ENCODE measurements at regions not wholly inside any gene's neighbourhood (a gene's known extent, or its start where the extent isn't known, plus 50 kb on each side); places are given as distances from the start of the nearest gene placed in this dataset.

DNA sequence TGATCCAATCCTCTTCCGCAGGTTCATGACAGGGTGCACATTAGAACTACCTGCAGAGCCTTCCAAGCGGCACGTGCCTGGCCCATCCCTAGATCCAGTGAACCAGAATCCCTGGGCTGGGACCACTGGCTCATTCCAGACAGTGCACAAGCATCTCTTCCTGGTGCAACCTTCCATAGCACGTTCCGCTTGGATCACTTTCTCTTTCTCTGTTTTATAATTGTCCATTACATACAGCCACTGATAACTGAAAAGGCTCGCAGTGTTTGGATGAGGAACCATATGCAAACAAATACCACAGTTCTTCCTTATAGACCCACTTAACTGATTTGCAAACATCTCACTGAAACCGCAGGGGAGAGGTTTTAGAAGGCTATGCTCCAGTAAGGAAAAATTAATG, 59.6 kb upstream of the DDR1 start:
- DNase-seq, result no peak
- no peak overlapping the region for H3K4me3 Mint-ChIP-seq
- H3K4me3 ChIP-seq (ENCODE audit: low read length), result no peak overlapping the region
- H3K27me3 Mint-ChIP-seq (ENCODE audit: insufficient read depth), result no peaks in the 10 kb centered on the region
- H3K27ac Mint-ChIP-seq, result no peak overlapping the region
- H3K4me1 ChIP-seq (ENCODE audit: control insufficient read depth, insufficient read depth, low read length), result peaks cover 8% of the 10 kb centered on the region
- no peaks in the 10 kb centered on the region for H3K9me3 Mint-ChIP-seq
- no peaks in the 10 kb centered on the region for H3K27me3 ChIP-seq (ENCODE audit: control insufficient read depth, insufficient read depth, low read length, poor library complexity, severe bottlenecking)
- H3K4me1 Mint-ChIP-seq, result peaks cover 30% of the 10 kb centered on the region
- 87 to 92% methylated on average over 6 to 7 of the region's 7 CpGs for WGBS, 2 experiments (ENCODE audit: insufficient coverage in 1 of 2, insufficient read length in 1 of 2)
- no peaks in the 10 kb centered on the region for H3K36me3 Mint-ChIP-seq (ENCODE audit: low read depth)
- TF ChIP-seq, protein P1, sequence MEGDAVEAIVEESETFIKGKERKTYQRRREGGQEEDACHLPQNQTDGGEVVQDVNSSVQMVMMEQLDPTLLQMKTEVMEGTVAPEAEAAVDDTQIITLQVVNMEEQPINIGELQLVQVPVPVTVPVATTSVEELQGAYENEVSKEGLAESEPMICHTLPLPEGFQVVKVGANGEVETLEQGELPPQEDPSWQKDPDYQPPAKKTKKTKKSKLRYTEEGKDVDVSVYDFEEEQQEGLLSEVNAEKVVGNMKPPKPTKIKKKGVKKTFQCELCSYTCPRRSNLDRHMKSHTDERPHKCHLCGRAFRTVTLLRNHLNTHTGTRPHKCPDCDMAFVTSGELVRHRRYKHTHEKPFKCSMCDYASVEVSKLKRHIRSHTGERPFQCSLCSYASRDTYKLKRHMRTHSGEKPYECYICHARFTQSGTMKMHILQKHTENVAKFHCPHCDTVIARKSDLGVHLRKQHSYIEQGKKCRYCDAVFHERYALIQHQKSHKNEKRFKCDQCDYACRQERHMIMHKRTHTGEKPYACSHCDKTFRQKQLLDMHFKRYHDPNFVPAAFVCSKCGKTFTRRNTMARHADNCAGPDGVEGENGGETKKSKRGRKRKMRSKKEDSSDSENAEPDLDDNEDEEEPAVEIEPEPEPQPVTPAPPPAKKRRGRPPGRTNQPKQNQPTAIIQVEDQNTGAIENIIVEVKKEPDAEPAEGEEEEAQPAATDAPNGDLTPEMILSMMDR (conservative IDR thresholded peaks at IDR 0.05), result no peak
- H3K27ac ChIP-seq (ENCODE audit: low read depth, low read length), result no peak overlapping the region
- H3K36me3 ChIP-seq (ENCODE audit: control insufficient read depth, insufficient read depth, low read length), result no peaks in the 10 kb centered on the region
- H3K9me3 ChIP-seq (ENCODE audit: control insufficient read depth, low read length), result no peaks in the 10 kb centered on the region
- H3K9ac ChIP-seq (ENCODE audit: extremely low read depth, low read length, poor library complexity, severe bottlenecking), result no peak overlapping the region

DNA sequence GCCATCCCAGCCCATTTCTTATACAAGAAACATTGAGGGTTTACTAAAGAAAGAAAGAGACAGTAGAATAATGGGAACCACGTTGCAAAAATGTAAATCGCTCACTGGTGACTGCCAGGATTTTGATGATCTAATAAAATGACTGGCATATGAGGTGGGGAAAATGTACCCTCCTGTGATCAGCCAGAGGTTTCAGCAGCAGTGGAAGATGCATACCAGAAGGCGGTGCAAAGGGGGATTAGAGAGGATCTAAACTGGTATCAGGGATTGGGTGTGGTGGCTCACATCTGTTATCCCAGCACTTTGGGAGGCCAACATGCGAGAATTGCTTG, 60.8 kb upstream of the DDR1 start:
- TF ChIP-seq, protein P1 (conservative IDR thresholded peaks at IDR 0.05), result no peak
- Mint-ChIP-seq H3K4me1 (peaks cover 33% of the 10 kb centered on the region), H3K9me3 (no peaks in the 10 kb centered on the region), H3K36me3 (ENCODE audit: low read depth) (no peaks in the 10 kb centered on the region), H3K27ac (peak overlapping the region; percentile 52), H3K4me3 (no peak overlapping the region), H3K27me3 (ENCODE audit: insufficient read depth) (no peaks in the 10 kb centered on the region)
- Histone ChIP-seq H3K27ac (ENCODE audit: low read depth, low read length) (no peak overlapping the region), H3K9me3 (ENCODE audit: control insufficient read depth, low read length) (no peaks in the 10 kb centered on the region), H3K27me3 (ENCODE audit: control insufficient read depth, insufficient read depth, low read length, poor library complexity, severe bottlenecking) (no peaks in the 10 kb centered on the region), H3K9ac (ENCODE audit: extremely low read depth, low read length, poor library complexity, severe bottlenecking) (no peak overlapping the region), H3K36me3 (ENCODE audit: control insufficient read depth, insufficient read depth, low read length) (no peaks in the 10 kb centered on the region), H3K4me1 (ENCODE audit: control insufficient read depth, insufficient read depth, low read length) (peaks cover 8% of the 10 kb centered on the region), H3K4me3 (ENCODE audit: low read length) (no peak overlapping the region)
- WGBS, 2 experiments (ENCODE audit: insufficient coverage in 1 of 2, insufficient read length in 1 of 2), result 94 to 98% methylated on average over 4 of the region's 4 CpGs
- no peak for DNase-seq

DNA sequence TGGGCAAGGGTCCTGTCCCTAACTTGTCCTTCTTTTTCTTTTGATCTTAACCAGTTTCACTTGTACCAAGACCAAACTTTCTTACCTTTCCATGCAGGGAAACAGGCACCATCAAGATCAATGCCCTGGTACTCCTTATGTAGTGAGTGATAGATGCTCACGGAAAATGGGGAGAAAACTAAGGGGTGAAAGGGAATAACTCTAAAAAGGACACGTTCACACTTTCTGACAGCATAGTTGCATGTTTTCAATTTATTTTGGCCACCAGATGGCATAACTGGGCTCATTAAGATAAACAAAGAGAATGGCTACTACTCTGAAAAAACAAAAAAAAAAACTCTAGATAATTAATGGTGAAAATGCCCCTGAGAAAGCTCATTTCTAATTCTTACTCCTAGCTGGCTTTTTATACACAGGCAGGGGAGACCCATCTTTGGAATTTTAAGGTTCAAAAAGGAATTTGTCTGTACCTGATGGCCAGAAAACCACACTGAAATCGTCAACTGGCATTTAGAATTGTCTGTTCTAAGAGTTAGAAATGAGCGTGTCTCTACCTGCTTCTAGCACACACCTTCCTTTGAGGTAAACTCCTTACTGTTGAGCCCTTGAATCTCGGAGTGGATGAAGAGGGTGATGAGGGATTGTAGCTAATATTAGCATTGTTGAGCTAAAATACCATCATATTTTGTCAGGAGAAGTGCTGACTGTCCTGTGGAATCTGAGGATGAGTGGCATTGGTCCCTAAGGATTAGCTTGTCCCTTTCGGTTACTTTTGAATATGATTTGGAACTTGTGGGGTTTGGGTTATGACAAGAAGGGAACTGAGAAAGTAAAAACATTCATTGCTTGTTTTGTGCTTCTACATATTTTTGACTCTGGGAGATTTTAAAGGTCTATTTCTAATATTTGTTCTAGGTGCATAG, 62.2 kb upstream of the DDR1 start:
- DNase-seq, result no peak
- Mint-ChIP-seq H3K27me3 (ENCODE audit: insufficient read depth) (no peaks in the 10 kb centered on the region), H3K4me3 (no peak overlapping the region), H3K9me3 (no peaks in the 10 kb centered on the region), H3K4me1 (peaks cover 28% of the 10 kb centered on the region), H3K36me3 (ENCODE audit: low read depth) (no peaks in the 10 kb centered on the region), H3K27ac (peak overlapping the region; percentile 7)
- H3K4me3 ChIP-seq (ENCODE audit: low read length), result no peak overlapping the region
- TF ChIP-seq, protein P1 (conservative IDR thresholded peaks at IDR 0.05), result peak; percentile 66
- no peaks in the 10 kb centered on the region for H3K9me3 ChIP-seq (ENCODE audit: control insufficient read depth, low read length)
- H3K4me1 ChIP-seq (ENCODE audit: control insufficient read depth, insufficient read depth, low read length), result peaks cover 4% of the 10 kb centered on the region
- H3K27ac ChIP-seq (ENCODE audit: low read depth, low read length), result no peak overlapping the region
- H3K9ac ChIP-seq (ENCODE audit: extremely low read depth, low read length, poor library complexity, severe bottlenecking), result no peak overlapping the region
- WGBS, 2 experiments (ENCODE audit: insufficient coverage in 1 of 2, insufficient read length in 1 of 2), result 71 to 82% methylated on average over 6 of the region's 6 CpGs
- H3K27me3 ChIP-seq (ENCODE audit: control insufficient read depth, insufficient read depth, low read length, poor library complexity, severe bottlenecking), result no peaks in the 10 kb centered on the region
- no peaks in the 10 kb centered on the region for H3K36me3 ChIP-seq (ENCODE audit: control insufficient read depth, insufficient read depth, low read length)
